ENCODE measurements at regions not wholly inside any gene's neighbourhood (a gene's known extent, or its start where the extent isn't known, plus 50 kb on each side); places are given as distances from the start of the nearest gene placed in this dataset.

GRCh38 chr5:164062304-164062703, 556.9 kb downstream of the MAT2B start:
- no peak for TF ChIP-seq POLR2A (IDR thresholded peaks at IDR 0.05; ENCODE audit: low read depth, low read length)
- TF ChIP-seq CTCF (IDR thresholded peaks at IDR 0.05; ENCODE audit: extremely low read depth in 1 of 2, insufficient read depth in 1 of 2, low read depth in 1 of 2, low read length in 2 of 2) = no peak
- no peak for TF ChIP-seq POLR2AphosphoS5 (IDR thresholded peaks at IDR 0.05; ENCODE audit: insufficient read depth, low read depth, low read length)
- no peak for TF ChIP-seq EZH2 (IDR thresholded peaks at IDR 0.05; ENCODE audit: borderline replicate concordance, low read depth, low read length, severe bottlenecking)

Measured in endothelial cell of umbilical vein (primary cell).